ENCODE measurements at regions not wholly inside any gene's neighbourhood (a gene's known extent, or its start where the extent isn't known, plus 50 kb on each side); places are given as distances from the start of the nearest gene placed in this dataset.

- TF ChIP-seq ZNF518A (tag by site-specific recombination; conservative IDR thresholded peaks at IDR 0.05; ENCODE audit: low read depth) (no peak), ZNF221 (tag by site-specific recombination; IDR thresholded peaks at IDR 0.05; ENCODE audit: borderline replicate concordance) (no peak), KLF8 (tag by site-specific recombination; IDR thresholded peaks at IDR 0.05) (no peak), MZF1 (tag by site-specific recombination; IDR thresholded peaks at IDR 0.05; ENCODE audit: borderline replicate concordance) (no peak), BCL11A (tag by site-specific recombination; IDR thresholded peaks at IDR 0.05; ENCODE audit: low read depth) (no peak), ZNF404 (tag by site-specific recombination; IDR thresholded peaks at IDR 0.05) (no peak)
These were observed 388.9 kb upstream of the PPP1R2C start (continued) for GRCh38 chrX:43166874-43167273.

- POLR2A ChIA-PET = no interaction called here
- no peak overlapping the region for H3K4me3 ChIP-seq (ENCODE audit: low read depth, low read length)
- TF ChIP-seq ZSCAN5A (tag by site-specific recombination; IDR thresholded peaks at IDR 0.05) (no peak), BCL11A (tag by site-specific recombination; IDR thresholded peaks at IDR 0.05; ENCODE audit: low read depth) (no peak), SP3 (tag by site-specific recombination; IDR thresholded peaks at IDR 0.05) (no peak), ZNF692 (tag by site-specific recombination; IDR thresholded peaks at IDR 0.05) (no peak), ZFP3 (tag by site-specific recombination; IDR thresholded peaks at IDR 0.05; ENCODE audit: low read depth) (no peak), SALL2 (tag by site-specific recombination; IDR thresholded peaks at IDR 0.05; ENCODE audit: borderline replicate concordance) (no peak), HOXD13 (CRISPR knock-in tag; IDR thresholded peaks at IDR 0.05; ENCODE audit: borderline replicate concordance) (no peak), ZNF157 (tag by site-specific recombination; IDR thresholded peaks at IDR 0.05) (no peak), ZNF174 (tag by site-specific recombination; IDR thresholded peaks at IDR 0.05) (no peak), PATZ1 (tag by site-specific recombination; IDR thresholded peaks at IDR 0.05) (no peak), ZEB2 (tag by site-specific recombination; IDR thresholded peaks at IDR 0.05) (no peak), ZNF624 (tag by site-specific recombination; IDR thresholded peaks at IDR 0.05) (no peak), ZNF366 (tag by site-specific recombination; conservative IDR thresholded peaks at IDR 0.05) (no peak), ZNF416 (tag by site-specific recombination; IDR thresholded peaks at IDR 0.05) (no peak), ZNF37A (tag by site-specific recombination; IDR thresholded peaks at IDR 0.05) (no peak)
These were observed 397.5 kb upstream of the PPP1R2C start for GRCh38 chrX:43175434-43175833.

More at GRCh38 chrX:43175434-43175833, 397.5 kb upstream of the PPP1R2C start:
- H3K36me3 ChIP-seq (ENCODE audit: control insufficient read depth in 2 of 2, insufficient read depth in 1 of 2, low read length in 2 of 2) = no peaks in the 10 kb centered on the region
- no peaks in the 10 kb centered on the region for H3K4me1 ChIP-seq (ENCODE audit: control insufficient read depth, insufficient read depth, low read length)
- no peaks in the 10 kb centered on the region; the same call in 1 of the 2 replicates for H3K9me3 ChIP-seq (ENCODE audit: control insufficient read depth, insufficient read depth, low read depth, low read length)
- CTCF ChIA-PET = no interaction called here
- H3K27ac ChIP-seq (ENCODE audit: extremely low read depth, low read depth, low read length) = no peak overlapping the region
